HEK293T (cell line): ENCODE measurements at regions not wholly inside any gene's neighbourhood (a gene's known extent, or its start where the extent isn't known, plus 50 kb on each side); places are given as distances from the start of the nearest gene placed in this dataset.
A peak's percentile ranks its signal among the peaks of the same experiment; 100 is the strongest.

Source experiments
- CTCF ChIA-PET: fragments of 350-600 bp; formaldehyde crosslinking; extraction: SDS; loops from one replicate; lab custom pipeline; 2021; ENCODE audit warnings: antibody characterized with exemption, inconsistent platforms; lab: Yijun Ruan, JAX
- POLR2A ChIA-PET: fragments of 350-600 bp; formaldehyde crosslinking; extraction: SDS; loops from one replicate; lab custom pipeline; 2020; ENCODE audit warnings: antibody characterized with exemption, inconsistent platforms; lab: Yijun Ruan, JAX
- DNase-seq: peaks from one replicate; pipeline ENCODE4 v3.0.0; 2012; ENCODE audit warnings: mixed read lengths; ENCODE audit errors: extremely low spot score
- ARNT ChIP-seq: fragments of 450-650 bp; IDR thresholded peaks from 2 replicates; pipeline ENCODE4 v1.6.1; 2017; ENCODE audit warnings: mild to moderate bottlenecking
- BHLHE40 ChIP-seq: fragments of 450-650 bp; IDR thresholded peaks from 2 replicates; pipeline ENCODE4 v1.6.1; 2016; ENCODE audit warnings: mild to moderate bottlenecking, moderate library complexity, borderline replicate concordance
- CTBP1 ChIP-seq: fragments of 450-650 bp; IDR thresholded peaks from 2 replicates; pipeline ENCODE4 v1.6.1; 2016; ENCODE audit warnings: borderline replicate concordance
- ELF4 ChIP-seq: fragments of 450-650 bp; IDR thresholded peaks from 2 replicates; pipeline ENCODE4 v1.6.1; 2017; ENCODE audit warnings: antibody characterized with exemption
- FOXA1 ChIP-seq: fragments of 450-650 bp; IDR thresholded peaks from 2 replicates; pipeline ENCODE4 v1.6.1; 2016; ENCODE audit warnings: mild to moderate bottlenecking
- FOXK2 ChIP-seq: fragments of 450-650 bp; IDR thresholded peaks from 2 replicates; pipeline ENCODE4 v1.6.1; 2016; ENCODE audit warnings: mild to moderate bottlenecking
- FOXM1 ChIP-seq: fragments of 450-650 bp; IDR thresholded peaks from 2 replicates; pipeline ENCODE4 v1.6.1; 2017; ENCODE audit warnings: mild to moderate bottlenecking, borderline replicate concordance
- HDGF ChIP-seq: fragments of 450-650 bp; IDR thresholded peaks from 2 replicates; pipeline ENCODE4 v1.6.1; 2017; ENCODE audit warnings: antibody characterized with exemption, borderline replicate concordance
- L3MBTL2 ChIP-seq: fragments of 450-650 bp; conservative IDR thresholded peaks from 2 replicates; pipeline ENCODE4 v1.6.1; 2016; ENCODE audit warnings: mild to moderate bottlenecking
- LEF1 ChIP-seq: fragments of 450-650 bp; IDR thresholded peaks from 2 replicates; pipeline ENCODE4 v1.6.1; 2017; ENCODE audit warnings: mild to moderate bottlenecking, borderline replicate concordance
- NFRKB ChIP-seq: fragments of 450-650 bp; IDR thresholded peaks from 2 replicates; pipeline ENCODE4 v1.6.1; 2016; ENCODE audit warnings: mild to moderate bottlenecking, moderate library complexity
- PKNOX1 ChIP-seq: fragments of 450-650 bp; IDR thresholded peaks from 2 replicates; pipeline ENCODE4 v1.6.1; 2016
- SP1 ChIP-seq: fragments of 450-650 bp; IDR thresholded peaks from 2 replicates; pipeline ENCODE4 v1.6.1; 2017
- SUZ12 ChIP-seq: fragments of 450-650 bp; IDR thresholded peaks from 2 replicates; pipeline ENCODE4 v1.6.1; 2016; ENCODE audit warnings: mild to moderate bottlenecking
- TARDBP ChIP-seq: fragments of 450-650 bp; IDR thresholded peaks from 2 replicates; pipeline ENCODE4 v1.6.1; 2016
- ZNF384 ChIP-seq: fragments of 450-650 bp; IDR thresholded peaks from 2 replicates; pipeline ENCODE4 v1.6.1; 2016

GRCh38 chr2:204174034-204174433 is 237.5 kb downstream of the ICOS start:
- no peak for DNase-seq
- ChIA-PET CTCF (no interaction called here), POLR2A (no interaction called here)
- TF ChIP-seq NFRKB (no peak), FOXM1 (no peak), FOXK2 (no peak), LEF1 (no peak), BHLHE40 (no peak), SUZ12 (no peak), ELF4 (no peak), CTBP1 (no peak), FOXA1 (no peak), SP1 (no peak), TARDBP (no peak), L3MBTL2 (no peak)

GRCh38 chr2:204175552-204176271 is 239.1 kb downstream of the ICOS start:
- DNase-seq = no peak
- ChIA-PET POLR2A (no interaction called here), CTCF (interaction anchor here (1.9 kb wide), 1 partner anchor 31 kb away, joined by 7 read pairs; no protein-coding TSS in a partner anchor)
- TF ChIP-seq PKNOX1 (no peak), FOXK2 (no peak), FOXA1 (no peak), L3MBTL2 (no peak), TARDBP (no peak), FOXM1 (no peak), ELF4 (no peak)

GRCh38 chr2:204176306-204176705 is 239.7 kb downstream of the ICOS start:
- POLR2A ChIA-PET = no interaction called here
- CTCF ChIA-PET = interaction anchor here (1.9 kb wide), 1 partner anchor 31 kb away, joined by 7 read pairs; no protein-coding TSS in a partner anchor
- TF ChIP-seq ELF4 (no peak), HDGF (no peak), TARDBP (no peak), ARNT (no peak), FOXM1 (no peak), NFRKB (no peak), ZNF384 (no peak), BHLHE40 (no peak), SP1 (no peak), FOXA1 (no peak), LEF1 (no peak), PKNOX1 (no peak)
- DNase-seq = no peak

- TF ChIP-seq BHLHE40 (no peak), ELF4 (no peak), CTBP1 (no peak), FOXK2 (no peak), ZNF384 (no peak)
- no peak for DNase-seq
- ChIA-PET CTCF (interaction anchor here (0.7 to 1.5 kb wide), 5 partner anchors 12 to 104 kb away, joined by 3 to 10 read pairs (median 7); no protein-coding TSS in a partner anchor), POLR2A (no interaction called here)
Measured at GRCh38 chr2:204177251-204177976, 240.9 kb downstream of the ICOS start.

- POLR2A ChIA-PET = no interaction called here
- CTCF ChIA-PET = interaction anchor here (0.7 to 1.5 kb wide), 6 partner anchors 10 to 105 kb away, joined by 3 to 10 read pairs (median 6); no protein-coding TSS in a partner anchor
- DNase-seq = peak; percentile 45
- TF ChIP-seq ARNT (no peak), ZNF384 (no peak), CTBP1 (no peak), BHLHE40 (no peak), HDGF (no peak), ELF4 (no peak), NFRKB (no peak), FOXK2 (no peak), LEF1 (no peak), PKNOX1 (no peak)
Measured at GRCh38 chr2:204177977-204178522, 241.5 kb downstream of the ICOS start.

- ChIA-PET POLR2A (no interaction called here), CTCF (interaction anchor here (1.3 kb wide), 1 partner anchor 35 kb away, joined by 6 read pairs; no protein-coding TSS in a partner anchor)
Measured at GRCh38 chr2:204180649-204181048, 244.1 kb downstream of the ICOS start.

More at GRCh38 chr2:204180649-204181048, 244.1 kb downstream of the ICOS start:
- TF ChIP-seq CTBP1 = no peak
- no peak for TF ChIP-seq BHLHE40
- peak; percentile 40 for TF ChIP-seq PKNOX1
- DNase-seq = no peak
